ENCODE measurements at regions not wholly inside any gene's neighbourhood (a gene's known extent, or its start where the extent isn't known, plus 50 kb on each side); places are given as distances from the start of the nearest gene placed in this dataset.
A peak's percentile ranks its signal among the peaks of the same experiment; 100 is the strongest.

DNA sequence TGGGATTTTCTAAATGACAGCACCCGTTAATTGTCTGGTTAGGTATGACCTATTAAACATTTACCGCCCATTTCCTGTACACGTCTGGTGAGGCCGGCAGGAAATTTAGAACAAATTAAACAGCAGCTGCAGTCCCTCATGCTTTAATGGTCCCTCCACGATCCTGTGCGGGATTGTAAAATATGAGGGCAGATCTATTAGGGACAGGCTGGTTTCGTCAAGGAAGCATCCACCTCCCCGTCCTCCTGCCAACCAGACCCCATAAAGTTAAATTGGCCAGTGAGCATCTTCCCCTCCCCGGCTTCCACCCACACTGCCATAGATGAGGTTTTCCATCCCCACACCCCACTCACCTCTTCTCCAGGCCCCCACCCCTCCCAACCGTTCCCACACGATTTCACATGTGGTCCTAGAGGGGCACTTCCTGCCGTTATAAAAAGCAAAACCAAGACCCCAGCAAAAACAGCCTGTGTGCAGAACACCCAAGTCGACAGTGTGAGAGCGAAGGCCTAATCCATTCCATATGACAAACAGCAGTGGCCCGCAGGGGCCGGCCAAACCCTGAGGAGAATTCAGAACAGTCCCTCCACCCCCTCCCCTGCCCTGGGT lies 331.9 kb downstream of the FOXL1 start:
- H3K9me3 ChIP-seq (ENCODE audit: control insufficient read depth, insufficient read depth, low read depth, low read length) = no peaks in the 10 kb centered on the region
- H3K4me3 ChIP-seq (ENCODE audit: low read depth, low read length) = no peak overlapping the region
- H3K4me1 ChIP-seq (ENCODE audit: control insufficient read depth, insufficient read depth, low read length) = no peaks in the 10 kb centered on the region
- POLR2A ChIA-PET = no interaction called here
- peak; percentile 20; the same call in 1 of the 2 replicates for TF ChIP-seq ZFHX2 (tag by site-specific recombination; conservative IDR thresholded peaks at IDR 0.05)
- TF ChIP-seq EGR2 (tag by site-specific recombination; IDR thresholded peaks at IDR 0.05; ENCODE audit: low read depth) = peak; percentile 39; the same call in 1 of the 2 replicates
- TF ChIP-seq ZNF560 (tag by site-specific recombination; IDR thresholded peaks at IDR 0.05; ENCODE audit: borderline replicate concordance) = no peak
- no peak for TF ChIP-seq ZNF623 (tag by site-specific recombination; IDR thresholded peaks at IDR 0.05)
- TF ChIP-seq ZNF658 (tag by site-specific recombination; IDR thresholded peaks at IDR 0.05) = no peak
- TF ChIP-seq, protein P1, sequence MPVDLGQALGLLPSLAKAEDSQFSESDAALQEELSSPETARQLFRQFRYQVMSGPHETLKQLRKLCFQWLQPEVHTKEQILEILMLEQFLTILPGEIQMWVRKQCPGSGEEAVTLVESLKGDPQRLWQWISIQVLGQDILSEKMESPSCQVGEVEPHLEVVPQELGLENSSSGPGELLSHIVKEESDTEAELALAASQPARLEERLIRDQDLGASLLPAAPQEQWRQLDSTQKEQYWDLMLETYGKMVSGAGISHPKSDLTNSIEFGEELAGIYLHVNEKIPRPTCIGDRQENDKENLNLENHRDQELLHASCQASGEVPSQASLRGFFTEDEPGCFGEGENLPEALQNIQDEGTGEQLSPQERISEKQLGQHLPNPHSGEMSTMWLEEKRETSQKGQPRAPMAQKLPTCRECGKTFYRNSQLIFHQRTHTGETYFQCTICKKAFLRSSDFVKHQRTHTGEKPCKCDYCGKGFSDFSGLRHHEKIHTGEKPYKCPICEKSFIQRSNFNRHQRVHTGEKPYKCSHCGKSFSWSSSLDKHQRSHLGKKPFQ (tag by site-specific recombination; IDR thresholded peaks at IDR 0.05) = no peak
- no peak overlapping the region for H3K27ac ChIP-seq (ENCODE audit: extremely low read depth, low read depth, low read length)
- no peaks in the 10 kb centered on the region for H3K36me3 ChIP-seq (ENCODE audit: control insufficient read depth in 2 of 2, insufficient read depth in 1 of 2, low read length in 2 of 2)
- CTCF ChIA-PET = no interaction called here

DNA sequence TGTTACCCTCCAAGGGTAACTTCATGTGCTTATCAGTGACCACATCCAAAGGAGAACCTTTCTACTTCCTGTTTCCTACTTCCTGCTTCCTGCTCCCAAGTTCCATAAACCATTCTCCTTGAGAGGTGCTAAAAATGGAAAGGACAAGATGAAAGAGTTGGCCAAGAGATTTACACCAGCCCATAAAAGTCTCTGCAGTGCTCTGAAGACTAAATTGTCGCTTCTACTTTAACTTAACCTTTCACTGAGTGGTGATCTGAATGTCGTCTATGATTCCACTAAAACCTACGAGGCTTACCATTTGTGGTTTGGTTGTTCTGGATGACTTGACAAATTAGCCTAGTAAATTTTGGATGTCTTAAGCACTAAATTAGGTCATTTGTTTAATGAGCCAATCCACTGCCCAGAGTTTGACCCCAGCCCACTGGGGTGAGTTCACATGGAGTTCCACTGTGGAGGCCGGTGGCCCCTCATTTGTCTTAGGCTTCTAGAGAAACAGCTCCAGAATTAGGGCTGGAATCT lies 333.1 kb downstream of the FOXL1 start:
- POLR2A ChIA-PET = no interaction called here
- CTCF ChIA-PET = interaction anchor here (0.6 to 1.1 kb wide), 3 partner anchors 10 to 347 kb away, joined by 3 read pairs; no protein-coding TSS in a partner anchor
- H3K4me1 ChIP-seq (ENCODE audit: control insufficient read depth, insufficient read depth, low read length) = no peaks in the 10 kb centered on the region
- no peak overlapping the region for H3K4me3 ChIP-seq (ENCODE audit: low read depth, low read length)
- H3K36me3 ChIP-seq (ENCODE audit: control insufficient read depth in 2 of 2, insufficient read depth in 1 of 2, low read length in 2 of 2) = no peaks in the 10 kb centered on the region
- no peak overlapping the region for H3K27ac ChIP-seq (ENCODE audit: extremely low read depth, low read depth, low read length)
- no peak for TF ChIP-seq ZNF670 (tag by site-specific recombination; IDR thresholded peaks at IDR 0.05; ENCODE audit: low read depth)
- TF ChIP-seq, protein P2, sequence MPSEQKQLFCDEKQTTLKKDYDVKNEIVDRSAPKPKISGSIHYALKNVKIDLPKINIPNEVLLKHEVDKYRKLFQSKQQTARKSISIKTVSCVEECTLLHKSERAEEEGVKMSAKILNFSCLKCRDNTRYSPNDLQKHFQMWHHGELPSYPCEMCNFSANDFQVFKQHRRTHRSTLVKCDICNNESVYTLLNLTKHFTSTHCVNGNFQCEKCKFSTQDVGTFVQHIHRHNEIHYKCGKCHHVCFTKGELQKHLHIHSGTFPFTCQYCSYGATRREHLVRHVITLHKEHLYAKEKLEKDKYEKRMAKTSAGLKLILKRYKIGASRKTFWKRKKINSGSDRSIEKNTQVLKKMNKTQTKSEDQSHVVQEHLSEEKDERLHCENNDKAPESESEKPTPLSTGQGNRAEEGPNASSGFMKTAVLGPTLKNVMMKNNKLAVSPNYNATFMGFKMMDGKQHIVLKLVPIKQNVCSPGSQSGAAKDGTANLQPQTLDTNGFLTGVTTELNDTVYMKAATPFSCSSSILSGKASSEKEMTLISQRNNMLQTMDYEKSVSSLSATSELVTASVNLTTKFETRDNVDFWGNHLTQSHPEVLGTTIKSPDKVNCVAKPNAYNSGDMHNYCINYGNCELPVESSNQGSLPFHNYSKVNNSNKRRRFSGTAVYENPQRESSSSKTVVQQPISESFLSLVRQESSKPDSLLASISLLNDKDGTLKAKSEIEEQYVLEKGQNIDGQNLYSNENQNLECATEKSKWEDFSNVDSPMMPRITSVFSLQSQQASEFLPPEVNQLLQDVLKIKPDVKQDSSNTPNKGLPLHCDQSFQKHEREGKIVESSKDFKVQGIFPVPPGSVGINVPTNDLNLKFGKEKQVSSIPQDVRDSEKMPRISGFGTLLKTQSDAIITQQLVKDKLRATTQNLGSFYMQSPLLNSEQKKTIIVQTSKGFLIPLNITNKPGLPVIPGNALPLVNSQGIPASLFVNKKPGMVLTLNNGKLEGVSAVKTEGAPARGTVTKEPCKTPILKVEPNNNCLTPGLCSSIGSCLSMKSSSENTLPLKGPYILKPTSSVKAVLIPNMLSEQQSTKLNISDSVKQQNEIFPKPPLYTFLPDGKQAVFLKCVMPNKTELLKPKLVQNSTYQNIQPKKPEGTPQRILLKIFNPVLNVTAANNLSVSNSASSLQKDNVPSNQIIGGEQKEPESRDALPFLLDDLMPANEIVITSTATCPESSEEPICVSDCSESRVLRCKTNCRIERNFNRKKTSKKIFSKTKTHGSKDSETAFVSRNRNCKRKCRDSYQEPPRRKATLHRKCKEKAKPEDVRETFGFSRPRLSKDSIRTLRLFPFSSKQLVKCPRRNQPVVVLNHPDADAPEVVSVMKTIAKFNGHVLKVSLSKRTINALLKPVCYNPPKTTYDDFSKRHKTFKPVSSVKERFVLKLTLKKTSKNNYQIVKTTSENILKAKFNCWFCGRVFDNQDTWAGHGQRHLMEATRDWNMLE (tag by site-specific recombination; conservative IDR thresholded peaks at IDR 0.05; ENCODE audit: low read depth) = peak; percentile 69
- no peak for TF ChIP-seq ZNF37A (tag by site-specific recombination; IDR thresholded peaks at IDR 0.05)
- H3K9me3 ChIP-seq (ENCODE audit: control insufficient read depth, insufficient read depth, low read depth, low read length) = no peaks in the 10 kb centered on the region

DNA sequence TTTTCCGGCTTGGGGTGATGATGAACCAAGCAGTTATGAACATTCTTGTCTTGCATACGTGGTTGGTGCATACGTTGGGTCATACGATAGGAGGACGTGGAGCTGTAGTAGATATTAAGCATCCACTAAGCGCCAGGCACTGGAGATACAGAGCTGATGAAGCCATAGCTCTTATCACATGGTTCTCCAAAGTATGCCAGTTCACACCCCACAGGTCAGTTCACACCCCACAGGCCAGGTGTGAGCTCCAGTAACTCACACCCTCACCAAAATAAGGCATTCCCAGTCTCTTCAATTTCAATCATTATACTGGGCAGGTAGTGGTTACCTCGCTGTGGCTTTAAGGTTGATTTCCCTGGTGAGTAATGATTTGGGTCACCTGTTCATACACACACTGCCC lies 335.5 kb downstream of the FOXL1 start:
- Histone ChIP-seq H3K9me3 (ENCODE audit: control insufficient read depth, insufficient read depth, low read depth, low read length) (no peaks in the 10 kb centered on the region), H3K36me3 (ENCODE audit: control insufficient read depth in 2 of 2, insufficient read depth in 1 of 2, low read length in 2 of 2) (no peaks in the 10 kb centered on the region), H3K4me3 (ENCODE audit: low read depth, low read length) (no peak overlapping the region), H3K27ac (ENCODE audit: extremely low read depth, low read depth, low read length) (no peak overlapping the region), H3K4me1 (ENCODE audit: control insufficient read depth, insufficient read depth, low read length) (no peaks in the 10 kb centered on the region)
- POLR2A ChIA-PET = no interaction called here
- CTCF ChIA-PET = no interaction called here
- TF ChIP-seq, protein P1 (tag by site-specific recombination; IDR thresholded peaks at IDR 0.05) = peak; percentile 92
- TF ChIP-seq, protein P3, sequence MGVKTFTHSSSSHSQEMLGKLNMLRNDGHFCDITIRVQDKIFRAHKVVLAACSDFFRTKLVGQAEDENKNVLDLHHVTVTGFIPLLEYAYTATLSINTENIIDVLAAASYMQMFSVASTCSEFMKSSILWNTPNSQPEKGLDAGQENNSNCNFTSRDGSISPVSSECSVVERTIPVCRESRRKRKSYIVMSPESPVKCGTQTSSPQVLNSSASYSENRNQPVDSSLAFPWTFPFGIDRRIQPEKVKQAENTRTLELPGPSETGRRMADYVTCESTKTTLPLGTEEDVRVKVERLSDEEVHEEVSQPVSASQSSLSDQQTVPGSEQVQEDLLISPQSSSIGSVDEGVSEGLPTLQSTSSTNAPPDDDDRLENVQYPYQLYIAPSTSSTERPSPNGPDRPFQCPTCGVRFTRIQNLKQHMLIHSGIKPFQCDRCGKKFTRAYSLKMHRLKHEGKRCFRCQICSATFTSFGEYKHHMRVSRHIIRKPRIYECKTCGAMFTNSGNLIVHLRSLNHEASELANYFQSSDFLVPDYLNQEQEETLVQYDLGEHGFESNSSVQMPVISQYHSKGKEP (tag by site-specific recombination; IDR thresholded peaks at IDR 0.05) = no peak
